Bronchial epithelial cell (primary cell): ENCODE measurements at regions not wholly inside any gene's neighbourhood (a gene's known extent, or its start where the extent isn't known, plus 50 kb on each side); places are given as distances from the start of the nearest gene placed in this dataset.
"Not testable (repeated sequence)": the region's sequence is repeated elsewhere in the genome, so short reads cannot be mapped to it uniquely, and the experiment has no call there.

Experiments
- DNase-seq: peaks from one replicate; pipeline ENCODE4 v3.0.0-alpha.2; 2010; ENCODE audit warnings: low read depth
- FAIRE-seq: peaks from 2 replicates; lab custom pipeline; 2011; peaks lifted over from hg19 to GRCh38; lab: Jason Lieb, UNC
- H3K27me3 ChIP-seq: 2 replicates; pipeline ENCODE4 v1.5.1; 2011; ENCODE audit warnings: low read length; ENCODE audit not compliant: control insufficient read depth, insufficient read depth
- H3K36me3 ChIP-seq: 2 replicates; pipeline ENCODE4 v1.5.1; 2011; ENCODE audit warnings: low read length; ENCODE audit not compliant: control insufficient read depth, insufficient read depth
- H3K4me3 ChIP-seq: 2 replicates; pipeline ENCODE4 v1.5.1; 2011; ENCODE audit warnings: mild to moderate bottlenecking, low read depth, low read length, control low read depth
- CTCF ChIP-seq: IDR thresholded peaks from 2 replicates; pipeline ENCODE4 v1.5.1; 2011; ENCODE audit warnings: mild to moderate bottlenecking, moderate library complexity, low read length, control low read depth, inconsistent platforms; ENCODE audit not compliant: insufficient read depth, severe bottlenecking

GRCh38 chr16:29251571-29252011 lies 154.9 kb downstream of the NPIPB11 start:
- DNase-seq: peak; percentile 62
- not testable (repeated sequence) for H3K36me3 ChIP-seq, H3K27me3 ChIP-seq, FAIRE-seq
- H3K4me3 ChIP-seq: peak overlapping the region; percentile 6

- DNase-seq, H3K4me3 ChIP-seq, H3K36me3 ChIP-seq, FAIRE-seq, H3K27me3 ChIP-seq: not testable (repeated sequence)
These were observed 155.5 kb downstream of the NPIPB11 start for GRCh38 chr16:29250923-29251434.

- H3K4me3 ChIP-seq, FAIRE-seq, DNase-seq, H3K27me3 ChIP-seq, H3K36me3 ChIP-seq: not testable (repeated sequence)
These were observed 156.0 kb downstream of the NPIPB11 start for GRCh38 chr16:29250469-29250868.

- DNase-seq, FAIRE-seq, H3K4me3 ChIP-seq, H3K36me3 ChIP-seq, H3K27me3 ChIP-seq: not testable (repeated sequence)
These were observed 157.6 kb downstream of the NPIPB11 start for GRCh38 chr16:29248940-29249318.

GRCh38 chr16:29248306-29248939 lies 158.1 kb downstream of the NPIPB11 start:
- H3K36me3 ChIP-seq, DNase-seq, H3K27me3 ChIP-seq, H3K4me3 ChIP-seq, FAIRE-seq: not testable (repeated sequence)

- not testable (repeated sequence) for DNase-seq, FAIRE-seq, H3K36me3 ChIP-seq, H3K27me3 ChIP-seq, H3K4me3 ChIP-seq
These were observed 160.4 kb downstream of the NPIPB11 start for GRCh38 chr16:29246091-29246490.

GRCh38 chr16:29237971-29238370 lies 168.5 kb downstream of the NPIPB11 start:
- no peak for TF ChIP-seq CTCF
- no peaks in the 10 kb centered on the region for H3K27me3 ChIP-seq
- H3K36me3 ChIP-seq: no peaks in the 10 kb centered on the region
- no peak overlapping the region for H3K4me3 ChIP-seq
- no peak for FAIRE-seq
- DNase-seq: no peak

- H3K4me3 ChIP-seq, FAIRE-seq, H3K27me3 ChIP-seq, H3K36me3 ChIP-seq, DNase-seq: not testable (repeated sequence)
These were observed 169.0 kb downstream of the NPIPB11 start for GRCh38 chr16:29237495-29237894.

GRCh38 chr16:29237023-29237422 lies 169.5 kb downstream of the NPIPB11 start:
- not testable (repeated sequence) for H3K36me3 ChIP-seq, FAIRE-seq, DNase-seq, H3K27me3 ChIP-seq, H3K4me3 ChIP-seq

- FAIRE-seq: peak; percentile 87
- H3K36me3 ChIP-seq, H3K27me3 ChIP-seq, DNase-seq, H3K4me3 ChIP-seq: not testable (repeated sequence)
These were observed 170.6 kb downstream of the NPIPB11 start for GRCh38 chr16:29235836-29236370.

GRCh38 chr16:29234536-29235275 lies 171.8 kb downstream of the NPIPB11 start:
- not testable (repeated sequence) for H3K27me3 ChIP-seq, H3K4me3 ChIP-seq, DNase-seq, H3K36me3 ChIP-seq, FAIRE-seq

- not testable (repeated sequence) for H3K4me3 ChIP-seq, DNase-seq, H3K27me3 ChIP-seq, H3K36me3 ChIP-seq
- FAIRE-seq: peak; percentile 50
These were observed 172.7 kb downstream of the NPIPB11 start for GRCh38 chr16:29233705-29234404.
